ENCODE measurements at regions not wholly inside any gene's neighbourhood (a gene's known extent, or its start where the extent isn't known, plus 50 kb on each side); places are given as distances from the start of the nearest gene placed in this dataset.

DNA sequence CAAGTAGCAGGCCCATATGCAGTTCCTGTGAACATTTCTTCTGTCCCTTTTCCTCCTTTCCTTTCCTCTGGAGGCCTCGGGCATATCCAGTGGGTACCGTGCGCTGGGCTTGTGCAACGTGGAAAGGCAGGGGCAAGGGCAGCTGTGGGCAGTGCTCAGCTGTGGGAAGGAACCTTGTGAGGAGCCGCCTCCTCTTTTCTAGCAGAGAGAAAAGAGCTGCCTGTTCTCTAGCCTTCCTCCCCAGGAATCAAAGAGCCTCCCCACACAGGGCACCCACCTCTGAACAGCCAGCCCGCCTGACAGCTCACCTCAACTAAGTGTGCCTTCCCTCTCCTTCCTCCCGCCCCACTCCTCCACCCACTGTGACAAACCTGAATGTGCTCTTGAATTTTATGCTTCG is 143.3 kb upstream of the HDDC2 start:
- CTCF ChIA-PET, result no interaction called here
- no peak for ATAC-seq (ENCODE audit: low read depth)

More for the DNA sequence above, 143.3 kb upstream of the HDDC2 start:
- TF ChIP-seq, protein P1, sequence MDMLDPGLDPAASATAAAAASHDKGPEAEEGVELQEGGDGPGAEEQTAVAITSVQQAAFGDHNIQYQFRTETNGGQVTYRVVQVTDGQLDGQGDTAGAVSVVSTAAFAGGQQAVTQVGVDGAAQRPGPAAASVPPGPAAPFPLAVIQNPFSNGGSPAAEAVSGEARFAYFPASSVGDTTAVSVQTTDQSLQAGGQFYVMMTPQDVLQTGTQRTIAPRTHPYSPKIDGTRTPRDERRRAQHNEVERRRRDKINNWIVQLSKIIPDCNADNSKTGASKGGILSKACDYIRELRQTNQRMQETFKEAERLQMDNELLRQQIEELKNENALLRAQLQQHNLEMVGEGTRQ (IDR thresholded peaks at IDR 0.05; ENCODE audit: low read depth, low read length), result no peak
- no peak for TF ChIP-seq RAD21 (IDR thresholded peaks at IDR 0.05; ENCODE audit: low read length)
- TF ChIP-seq BHLHE40 (IDR thresholded peaks at IDR 0.05; ENCODE audit: low read depth, low read length), result no peak
- no peak for TF ChIP-seq MXI1 (IDR thresholded peaks at IDR 0.05; ENCODE audit: borderline replicate concordance, low read depth, low read length)
- TF ChIP-seq, protein P2, sequence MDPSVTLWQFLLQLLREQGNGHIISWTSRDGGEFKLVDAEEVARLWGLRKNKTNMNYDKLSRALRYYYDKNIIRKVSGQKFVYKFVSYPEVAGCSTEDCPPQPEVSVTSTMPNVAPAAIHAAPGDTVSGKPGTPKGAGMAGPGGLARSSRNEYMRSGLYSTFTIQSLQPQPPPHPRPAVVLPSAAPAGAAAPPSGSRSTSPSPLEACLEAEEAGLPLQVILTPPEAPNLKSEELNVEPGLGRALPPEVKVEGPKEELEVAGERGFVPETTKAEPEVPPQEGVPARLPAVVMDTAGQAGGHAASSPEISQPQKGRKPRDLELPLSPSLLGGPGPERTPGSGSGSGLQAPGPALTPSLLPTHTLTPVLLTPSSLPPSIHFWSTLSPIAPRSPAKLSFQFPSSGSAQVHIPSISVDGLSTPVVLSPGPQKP (IDR thresholded peaks at IDR 0.05; ENCODE audit: borderline replicate concordance, low read depth, low read length), result no peak
- no peak for TF ChIP-seq RCOR1 (IDR thresholded peaks at IDR 0.05; ENCODE audit: insufficient replicate concordance, low read length)
- TF ChIP-seq SMC3 (IDR thresholded peaks at IDR 0.05; ENCODE audit: low read depth, low read length), result no peak
- no peak for TF ChIP-seq FOS (IDR thresholded peaks at IDR 0.05; ENCODE audit: low read depth, low read length)
- TF ChIP-seq, protein P3, sequence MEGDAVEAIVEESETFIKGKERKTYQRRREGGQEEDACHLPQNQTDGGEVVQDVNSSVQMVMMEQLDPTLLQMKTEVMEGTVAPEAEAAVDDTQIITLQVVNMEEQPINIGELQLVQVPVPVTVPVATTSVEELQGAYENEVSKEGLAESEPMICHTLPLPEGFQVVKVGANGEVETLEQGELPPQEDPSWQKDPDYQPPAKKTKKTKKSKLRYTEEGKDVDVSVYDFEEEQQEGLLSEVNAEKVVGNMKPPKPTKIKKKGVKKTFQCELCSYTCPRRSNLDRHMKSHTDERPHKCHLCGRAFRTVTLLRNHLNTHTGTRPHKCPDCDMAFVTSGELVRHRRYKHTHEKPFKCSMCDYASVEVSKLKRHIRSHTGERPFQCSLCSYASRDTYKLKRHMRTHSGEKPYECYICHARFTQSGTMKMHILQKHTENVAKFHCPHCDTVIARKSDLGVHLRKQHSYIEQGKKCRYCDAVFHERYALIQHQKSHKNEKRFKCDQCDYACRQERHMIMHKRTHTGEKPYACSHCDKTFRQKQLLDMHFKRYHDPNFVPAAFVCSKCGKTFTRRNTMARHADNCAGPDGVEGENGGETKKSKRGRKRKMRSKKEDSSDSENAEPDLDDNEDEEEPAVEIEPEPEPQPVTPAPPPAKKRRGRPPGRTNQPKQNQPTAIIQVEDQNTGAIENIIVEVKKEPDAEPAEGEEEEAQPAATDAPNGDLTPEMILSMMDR (conservative IDR thresholded peaks at IDR 0.05; ENCODE audit: low read depth, low read length), result no peak
- WGBS, 2 experiments (ENCODE audit: extremely low coverage in 2 of 2, insufficient read length in 1 of 2), result no CpG with 5 or more reads among the region's 8 CpGs
- Histone ChIP-seq H2BK15ac (ENCODE audit: low read depth, low read length) (no peak overlapping the region), H2BK20ac (ENCODE audit: low read depth, low read length) (no peak overlapping the region), H3K4me1 (ENCODE audit: control insufficient read depth, insufficient read depth, low read length) (no peaks in the 10 kb centered on the region), H3K9me3 (ENCODE audit: control insufficient read depth, insufficient read depth, low read length) (no peaks in the 10 kb centered on the region), H2AK9ac (replicated peaks; ENCODE audit: low read depth, low read length, poor library complexity) (no peak overlapping the region), H2BK5ac (ENCODE audit: low read depth, low read length, poor library complexity, severe bottlenecking) (no peak overlapping the region), H2BK120ac (ENCODE audit: low read depth, low read length) (no peak overlapping the region), H4K8ac (ENCODE audit: low read depth in 2 of 2, low read length in 2 of 2) (no peak overlapping the region), H3K27me3 (ENCODE audit: control insufficient read depth, insufficient read depth, low read length) (no peaks in the 10 kb centered on the region), H3K18ac (ENCODE audit: low read depth, low read length) (no peak overlapping the region), H3K4ac (ENCODE audit: low read depth, low read length) (no peak overlapping the region), H4K20me1 (ENCODE audit: insufficient read depth, low read length) (no peaks in the 10 kb centered on the region), H3K36me3 (ENCODE audit: control insufficient read depth, insufficient read depth, low read length) (no peaks in the 10 kb centered on the region), H4K5ac (ENCODE audit: low read depth, low read length) (no peak overlapping the region), H4K91ac (ENCODE audit: insufficient read depth, low read depth, low read length) (no peak overlapping the region), H3K9ac (ENCODE audit: low read depth, low read length) (no peak overlapping the region), H2AFZ (replicated peaks; ENCODE audit: low read length, poor library complexity) (no peak overlapping the region), H3K14ac (replicated peaks; ENCODE audit: low read depth, low read length) (no peak overlapping the region), H3K56ac (ENCODE audit: extremely low read depth, insufficient read depth, low read length) (no peak overlapping the region), H3K4me2 (ENCODE audit: low read depth, low read length) (no peak overlapping the region), H3K79me1 (ENCODE audit: low read depth in 1 of 2, low read length in 2 of 2) (no peaks in the 10 kb centered on the region), H3K4me3 (ENCODE audit: insufficient read depth, low read depth, low read length) (no peak overlapping the region), H3K27ac (ENCODE audit: insufficient read depth, low read length) (no peak overlapping the region), H3K23ac (ENCODE audit: low read depth, low read length) (no peak overlapping the region), H3K9me1 (ENCODE audit: insufficient read depth, low read length) (no peaks in the 10 kb centered on the region), H2AK5ac (ENCODE audit: low read depth, low read length) (no peak overlapping the region)
- dilution Hi-C loops (cut with HindIII; ENCODE audit: low sequenced_read_pairs, unreplicated experiment) (no loop called here), in situ Hi-C loops (cut with MboI; ENCODE audit: low sequenced_read_pairs) (no loop called here), intact Hi-C loops (cut with micrococcal nuclease) (no loop called here)
- no peak for DNase-seq
- POLR2A ChIA-PET (ENCODE audit: unreplicated experiment), result no interaction called here
- BruUV-seq (replicated peaks), result no TSS peak
